ENCODE measurements at regions not wholly inside any gene's neighbourhood (a gene's known extent, or its start where the extent isn't known, plus 50 kb on each side); places are given as distances from the start of the nearest gene placed in this dataset.

DNA sequence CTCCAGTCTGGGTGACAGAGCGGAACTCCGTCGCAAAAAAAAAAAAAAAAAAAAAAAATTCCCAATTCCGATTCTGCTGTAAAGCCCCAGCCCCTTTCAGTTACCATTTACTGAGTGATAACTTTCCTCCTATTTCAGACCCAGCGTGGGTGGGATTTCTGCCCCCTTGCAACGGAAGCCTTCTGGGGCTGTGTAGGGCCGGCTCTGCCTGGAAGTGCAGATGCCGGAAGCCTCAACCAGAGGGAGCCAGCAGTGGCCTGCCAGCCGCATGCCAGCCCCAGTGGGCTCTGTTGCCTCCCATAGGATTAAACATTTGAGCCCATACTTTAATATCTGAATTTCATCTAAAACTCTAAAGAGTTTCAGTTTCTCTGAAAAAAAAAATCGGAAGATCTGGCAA, 60.0 kb upstream of the NUP50 start:
- ChIA-PET CTCF (interaction anchor here (0.6 to 1.6 kb wide), 3 partner anchors 32 to 455 kb away, joined by 3 read pairs; no protein-coding TSS in a partner anchor), POLR2A (interaction anchor here (1.0 kb wide), 1 partner anchor 62 kb away, joined by 5 read pairs; no protein-coding TSS in a partner anchor)
- H3K9me3 Mint-ChIP-seq (ENCODE audit: unreplicated experiment) = no peaks in the 10 kb centered on the region
- TF ChIP-seq, protein P1, sequence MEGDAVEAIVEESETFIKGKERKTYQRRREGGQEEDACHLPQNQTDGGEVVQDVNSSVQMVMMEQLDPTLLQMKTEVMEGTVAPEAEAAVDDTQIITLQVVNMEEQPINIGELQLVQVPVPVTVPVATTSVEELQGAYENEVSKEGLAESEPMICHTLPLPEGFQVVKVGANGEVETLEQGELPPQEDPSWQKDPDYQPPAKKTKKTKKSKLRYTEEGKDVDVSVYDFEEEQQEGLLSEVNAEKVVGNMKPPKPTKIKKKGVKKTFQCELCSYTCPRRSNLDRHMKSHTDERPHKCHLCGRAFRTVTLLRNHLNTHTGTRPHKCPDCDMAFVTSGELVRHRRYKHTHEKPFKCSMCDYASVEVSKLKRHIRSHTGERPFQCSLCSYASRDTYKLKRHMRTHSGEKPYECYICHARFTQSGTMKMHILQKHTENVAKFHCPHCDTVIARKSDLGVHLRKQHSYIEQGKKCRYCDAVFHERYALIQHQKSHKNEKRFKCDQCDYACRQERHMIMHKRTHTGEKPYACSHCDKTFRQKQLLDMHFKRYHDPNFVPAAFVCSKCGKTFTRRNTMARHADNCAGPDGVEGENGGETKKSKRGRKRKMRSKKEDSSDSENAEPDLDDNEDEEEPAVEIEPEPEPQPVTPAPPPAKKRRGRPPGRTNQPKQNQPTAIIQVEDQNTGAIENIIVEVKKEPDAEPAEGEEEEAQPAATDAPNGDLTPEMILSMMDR (IDR thresholded peaks at IDR 0.05; ENCODE audit: unreplicated experiment) = no peak
- peaks cover 14% of the 10 kb centered on the region for H3K27me3 Mint-ChIP-seq (ENCODE audit: insufficient read depth, unreplicated experiment)
- BruUV-seq (replicated peaks) = no TSS peak
- H3K36me3 Mint-ChIP-seq (ENCODE audit: insufficient read depth, unreplicated experiment) = no peaks in the 10 kb centered on the region
- DNase-seq (ENCODE audit: unreplicated experiment) = no peak
- H3K4me1 Mint-ChIP-seq (ENCODE audit: insufficient read depth, unreplicated experiment) = peaks cover 10% of the 10 kb centered on the region
- intact Hi-C loops (cut with micrococcal nuclease) = loop anchor here (2.0 to 5.0 kb wide), 3 partner anchors 59 to 449 kb away; partner anchors contain the start of gene NUP50
- H3K27ac Mint-ChIP-seq (ENCODE audit: low read depth, unreplicated experiment) = no peak overlapping the region
- no peak overlapping the region for H3K4me3 Mint-ChIP-seq (ENCODE audit: unreplicated experiment)

DNA sequence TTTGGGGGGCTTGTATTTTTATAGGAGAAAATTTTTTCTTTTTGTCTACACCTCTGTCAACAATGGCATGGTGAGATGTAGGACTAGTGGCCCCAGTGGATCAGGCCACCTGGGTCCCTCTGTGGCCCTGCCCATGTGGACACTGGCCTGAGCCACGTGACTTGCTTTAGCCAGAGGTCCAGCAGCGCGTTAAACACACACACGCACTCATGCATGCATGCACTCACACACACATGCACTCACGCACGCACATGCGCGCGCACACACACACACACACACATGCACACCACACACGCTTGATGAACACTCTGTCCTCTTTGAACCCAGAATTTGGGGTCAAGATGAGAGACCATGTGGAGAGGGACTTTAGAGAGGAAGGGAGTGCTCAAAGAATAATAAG, 59.4 kb upstream of the NUP50 start:
- intact Hi-C loops (cut with micrococcal nuclease) = loop anchor here (2.0 to 5.0 kb wide), 3 partner anchors 58 to 448 kb away; partner anchors contain the start of gene NUP50

DNA sequence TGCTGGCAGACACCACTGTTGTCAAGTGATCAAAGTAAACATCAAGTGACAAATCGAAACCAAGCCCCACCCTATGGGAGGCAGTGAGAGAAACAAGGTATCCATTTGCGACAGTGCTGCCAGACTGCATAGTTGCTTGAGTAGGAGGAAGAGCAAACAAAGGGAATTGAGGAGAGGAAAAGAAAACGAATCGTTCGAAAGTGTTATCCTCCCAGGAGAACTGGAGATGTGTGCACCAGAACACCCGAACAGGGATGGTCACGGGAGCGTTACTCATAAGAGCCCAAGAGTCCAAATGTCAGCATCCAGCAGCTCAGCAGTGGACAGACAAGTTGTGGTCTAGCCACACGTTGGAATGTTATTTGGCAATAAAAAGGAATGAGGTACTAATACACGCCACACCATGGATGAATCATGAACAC, 58.4 kb upstream of the NUP50 start:
- CTCF ChIA-PET = interaction anchor here (0.6 to 1.4 kb wide), 4 partner anchors 10 to 346 kb away, joined by 3 to 5 read pairs (median 4); no protein-coding TSS in a partner anchor
- peaks cover 10% of the 10 kb centered on the region for H3K4me1 Mint-ChIP-seq (ENCODE audit: insufficient read depth, unreplicated experiment)
- peak; percentile 96 for DNase-seq (ENCODE audit: unreplicated experiment)
- POLR2A ChIA-PET = interaction anchor here (0.6 to 1.9 kb wide), 5 partner anchors 16 to 60 kb away, joined by 3 to 8 read pairs (median 4); partner anchors contain the start of gene NUP50
- H3K27me3 Mint-ChIP-seq (ENCODE audit: insufficient read depth, unreplicated experiment) = peaks cover 3% of the 10 kb centered on the region
- TF ChIP-seq, protein P1 (IDR thresholded peaks at IDR 0.05; ENCODE audit: unreplicated experiment) = no peak
- intact Hi-C loops (cut with micrococcal nuclease) = loop anchor here (2.0 kb wide), 1 partner anchor 58 kb away; the partner anchor contains the start of gene NUP50
- H3K4me3 Mint-ChIP-seq (ENCODE audit: unreplicated experiment) = peak overlapping the region; percentile 64
- no peaks in the 10 kb centered on the region for H3K36me3 Mint-ChIP-seq (ENCODE audit: insufficient read depth, unreplicated experiment)
- no TSS peak for BruUV-seq (replicated peaks)
- H3K27ac Mint-ChIP-seq (ENCODE audit: low read depth, unreplicated experiment) = peak overlapping the region; percentile 87
- H3K9me3 Mint-ChIP-seq (ENCODE audit: unreplicated experiment) = no peaks in the 10 kb centered on the region

More for the DNA sequence above, 59.4 kb upstream of the NUP50 start:
- Mint-ChIP-seq H3K4me1 (ENCODE audit: insufficient read depth, unreplicated experiment) (peaks cover 10% of the 10 kb centered on the region), H3K9me3 (ENCODE audit: unreplicated experiment) (no peaks in the 10 kb centered on the region), H3K27ac (ENCODE audit: low read depth, unreplicated experiment) (peak overlapping the region; percentile 87), H3K27me3 (ENCODE audit: insufficient read depth, unreplicated experiment) (peaks cover 13% of the 10 kb centered on the region), H3K36me3 (ENCODE audit: insufficient read depth, unreplicated experiment) (no peaks in the 10 kb centered on the region), H3K4me3 (ENCODE audit: unreplicated experiment) (no peak overlapping the region)
- BruUV-seq (replicated peaks) = no TSS peak
- DNase-seq (ENCODE audit: unreplicated experiment) = no peak
- TF ChIP-seq, protein P1 (IDR thresholded peaks at IDR 0.05; ENCODE audit: unreplicated experiment) = no peak
- ChIA-PET CTCF (interaction anchor here (0.6 to 1.6 kb wide), 6 partner anchors 9 to 454 kb away, joined by 3 to 5 read pairs (median 3); no protein-coding TSS in a partner anchor), POLR2A (interaction anchor here (1.9 kb wide), 1 partner anchor 59 kb away, joined by 8 read pairs; the partner anchor contains the start of gene NUP50)

DNA sequence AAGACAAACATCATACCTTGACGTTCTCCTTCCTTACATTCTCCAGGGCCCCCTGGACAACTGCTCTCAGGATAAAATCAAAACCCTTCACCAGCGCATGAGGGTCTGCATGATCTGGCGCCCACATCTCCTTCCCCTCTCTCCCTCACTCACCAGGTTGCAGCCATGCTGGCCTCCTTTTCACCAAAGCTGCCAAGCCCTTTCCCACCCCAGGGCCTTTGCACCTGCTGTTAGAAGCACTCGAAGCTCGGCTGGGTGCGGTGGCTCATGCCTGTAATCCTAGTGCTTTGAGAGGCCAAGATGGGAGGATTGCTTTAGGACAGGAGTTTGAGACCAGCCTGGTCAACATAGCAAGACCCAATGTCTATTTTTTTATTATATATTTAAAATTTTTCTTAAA, 56.1 kb upstream of the NUP50 start:
- Mint-ChIP-seq H3K4me3 (ENCODE audit: unreplicated experiment) (no peak overlapping the region), H3K27ac (ENCODE audit: low read depth, unreplicated experiment) (no peak overlapping the region), H3K9me3 (ENCODE audit: unreplicated experiment) (peaks cover 8% of the 10 kb centered on the region), H3K27me3 (ENCODE audit: insufficient read depth, unreplicated experiment) (no peaks in the 10 kb centered on the region), H3K4me1 (ENCODE audit: insufficient read depth, unreplicated experiment) (peaks cover 15% of the 10 kb centered on the region), H3K36me3 (ENCODE audit: insufficient read depth, unreplicated experiment) (peaks cover 6% of the 10 kb centered on the region)
- TF ChIP-seq, protein P1 (IDR thresholded peaks at IDR 0.05; ENCODE audit: unreplicated experiment) = no peak
- DNase-seq (ENCODE audit: unreplicated experiment) = no peak
- ChIA-PET POLR2A (interaction anchor here (1.1 to 2.0 kb wide), 3 partner anchors 51 to 56 kb away, joined by 3 to 7 read pairs (median 5); partner anchors contain the start of gene NUP50), CTCF (interaction anchor here (0.6 to 0.9 kb wide), 3 partner anchors 11 to 1207 kb away, joined by 3 read pairs; no protein-coding TSS in a partner anchor)
- BruUV-seq (replicated peaks) = no TSS peak
- intact Hi-C loops (cut with micrococcal nuclease) = no loop called here
